Thyroid gland (tissue), 4 donors: ENCODE measurements at regions not wholly inside any gene's neighbourhood (a gene's known extent, or its start where the extent isn't known, plus 50 kb on each side); places are given as distances from the start of the nearest gene placed in this dataset.

Source experiments
- DNase-seq, 2 donors: peaks; one replicate each; pipeline ENCODE4 v3.0.0-alpha.2; 2019
- H3K27ac ChIP-seq, 3 donors: fragments of 200-600 bp; sonication (generic); 1 replicate in 2 of 3; 2 replicates in 1 of 3; pipeline ENCODE4 v1.5.1; 2016 to 2019; ENCODE audit warnings: mild to moderate bottlenecking in 1 of 3, moderate library complexity in 1 of 3
- H3K27me3 ChIP-seq: fragments of 200-600 bp; sonication (generic); one replicate; pipeline ENCODE4 v1.5.1; 2019
- H3K36me3 ChIP-seq, 2 donors: fragments of 200-600 bp; sonication (generic); one replicate each; pipeline ENCODE4 v1.5.1; 2016 to 2019
- H3K4me1 ChIP-seq, 2 donors: fragments of 200-600 bp; sonication (generic); one replicate each; pipeline ENCODE4 v1.5.1; 2017 to 2019
- H3K4me3 ChIP-seq, 3 donors: fragments of 200-600 bp; sonication (generic); replicated peaks in 1 of 3; 1 replicate in 2 of 3; 2 replicates in 1 of 3; pipeline ENCODE4 v1.5.1; 2016; ENCODE audit warnings: mild to moderate bottlenecking in 1 of 3
- H3K9me3 ChIP-seq: fragments of 200-600 bp; sonication (generic); one replicate; pipeline ENCODE4 v1.5.1; 2017
- CTCF ChIP-seq, 6 experiments: fragments of 200-600 bp in 3 of 6; fragments of 450-650 bp in 3 of 6; sonication (generic) in 3 of 6; IDR thresholded peaks; one replicate each; pipeline ENCODE4 v1.5.1; 2016 to 2019; ENCODE audit warnings: antibody characterized with exemption in 6 of 6, mild to moderate bottlenecking in 2 of 6, inconsistent platforms in 1 of 6, moderate library complexity in 1 of 6
- POLR2A ChIP-seq, 2 donors: fragments of 450-650 bp; IDR thresholded peaks; one replicate each; pipeline ENCODE4 v1.6.1; 2017; ENCODE audit warnings: antibody characterized with exemption in 2 of 2, mild to moderate bottlenecking in 2 of 2, moderate library complexity in 1 of 2
- WGBS, 2 donors: methylation state at CpG; one replicate each; pipeline ENCODE4 v1.1.5; 2017; 5-methylcytosine and 5-hydroxymethylcytosine counted together
- intact Hi-C: fragments of 100-400 bp; cut with DNase I; formaldehyde crosslinking; loops from one replicate; pipeline ENCODE4 v1.15.1; 2023

- Histone ChIP-seq H3K27ac (no peak overlapping the region), H3K27me3 (no peaks in the 10 kb centered on the region), H3K36me3 (no peaks in the 10 kb centered on the region), H3K9me3 (no peaks in the 10 kb centered on the region), H3K4me1 (no peaks in the 10 kb centered on the region), H3K4me3 (no peak overlapping the region)
- TF ChIP-seq POLR2A (IDR thresholded peaks at IDR 0.05) (no peak), CTCF (IDR thresholded peaks at IDR 0.05) (no peak)
- 39 to 45% methylated on average over 4 of the region's 4 CpGs for WGBS, 2 donors
- intact Hi-C loops: no loop called here
- DNase-seq: no peak
Measured at GRCh38 chr1:57551476-57551875, 127.6 kb upstream of the DAB1 start.

DNA sequence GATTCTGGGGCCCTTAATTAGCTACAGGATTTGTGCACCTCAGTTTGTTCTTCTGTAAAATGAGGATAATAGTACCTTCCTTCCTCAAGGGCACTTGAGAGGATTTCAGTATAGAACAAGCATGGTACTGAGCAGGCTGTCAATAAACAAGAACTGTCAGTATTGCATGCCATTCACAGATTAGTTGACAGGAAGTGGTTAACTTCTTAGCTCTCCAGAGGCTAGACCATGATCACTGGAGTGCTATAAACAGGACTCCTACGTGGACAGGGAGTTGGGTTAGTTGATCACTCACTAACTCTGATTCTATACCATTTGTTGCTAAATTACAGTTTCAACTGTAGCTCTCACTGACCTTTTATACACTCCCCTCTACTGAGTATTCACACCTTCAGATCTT lies 126.2 kb upstream of the DAB1 start:
- H3K27me3 ChIP-seq: no peaks in the 10 kb centered on the region
- DNase-seq: no peak
- intact Hi-C loops: no loop called here
- no peaks in the 10 kb centered on the region for H3K36me3 ChIP-seq
- H3K4me1 ChIP-seq: no peaks in the 10 kb centered on the region
- H3K4me3 ChIP-seq: no peak overlapping the region
- no peak overlapping the region for H3K27ac ChIP-seq
- TF ChIP-seq POLR2A (IDR thresholded peaks at IDR 0.05): no peak
- no peak for TF ChIP-seq CTCF (IDR thresholded peaks at IDR 0.05)
- WGBS, 2 donors: 19 to 52% methylated on average over 1 of the region's 1 CpG
- no peaks in the 10 kb centered on the region for H3K9me3 ChIP-seq

DNA sequence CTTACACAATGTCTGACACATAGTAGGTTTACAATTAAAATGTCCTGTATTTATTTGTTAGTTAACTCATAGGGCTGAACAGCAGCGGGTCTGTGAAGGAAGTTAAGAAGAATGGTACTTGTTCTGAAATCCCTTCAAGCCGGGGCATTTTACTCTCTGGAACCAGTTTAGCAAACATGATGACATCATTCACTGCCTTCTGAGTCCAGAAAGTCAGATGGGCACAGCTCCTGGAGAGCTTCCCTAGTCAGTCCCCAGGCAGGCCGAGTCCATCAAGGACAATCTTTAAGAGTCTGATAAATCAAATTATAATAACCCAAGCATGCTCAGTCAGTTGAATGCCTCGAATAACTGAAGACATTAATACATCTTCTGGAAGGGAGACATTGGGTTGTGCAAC lies 125.4 kb upstream of the DAB1 start:
- DNase-seq: no peak
- no peaks in the 10 kb centered on the region for H3K4me1 ChIP-seq
- WGBS, 2 donors: 73 to 75% methylated on average over 4 of the region's 4 CpGs

GRCh38 chr1:57546549-57547330 lies 122.9 kb upstream of the DAB1 start:
- WGBS, 2 donors: 77 to 79% methylated on average over 5 of the region's 5 CpGs
- TF ChIP-seq POLR2A (IDR thresholded peaks at IDR 0.05): no peak
- TF ChIP-seq CTCF (IDR thresholded peaks at IDR 0.05): no peak
- Histone ChIP-seq H3K36me3 (no peaks in the 10 kb centered on the region), H3K27ac (no peak overlapping the region), H3K9me3 (no peaks in the 10 kb centered on the region), H3K27me3 (no peaks in the 10 kb centered on the region), H3K4me3 (no peak overlapping the region), H3K4me1 (no peaks in the 10 kb centered on the region)
- intact Hi-C loops: no loop called here
- no peak for DNase-seq

More for the DNA sequence above, 125.4 kb upstream of the DAB1 start:
- Histone ChIP-seq H3K4me3 (no peak overlapping the region), H3K27me3 (no peaks in the 10 kb centered on the region), H3K36me3 (no peaks in the 10 kb centered on the region), H3K27ac (no peak overlapping the region), H3K9me3 (no peaks in the 10 kb centered on the region)
- TF ChIP-seq POLR2A (IDR thresholded peaks at IDR 0.05): no peak
- TF ChIP-seq CTCF (IDR thresholded peaks at IDR 0.05): no peak
- intact Hi-C loops: no loop called here

DNA sequence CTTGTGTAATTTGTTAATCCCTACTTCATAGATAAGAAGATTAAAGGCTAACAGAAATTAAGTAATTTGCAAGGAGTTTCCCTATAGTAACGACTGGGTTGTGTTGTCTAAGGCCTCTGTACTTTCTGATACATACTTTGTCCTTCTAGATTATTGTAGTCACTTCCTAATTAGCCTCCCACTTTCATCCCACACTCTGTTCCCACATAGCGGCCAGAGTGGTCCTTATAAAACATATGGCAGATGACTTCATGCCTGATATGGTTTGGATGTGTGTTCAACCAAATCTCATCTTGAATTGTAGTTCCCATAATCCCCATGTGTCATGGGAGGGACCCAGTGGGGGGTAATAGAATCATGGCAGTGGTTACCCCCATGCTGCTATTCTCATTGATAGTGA lies 120.5 kb upstream of the DAB1 start:
- TF ChIP-seq POLR2A (IDR thresholded peaks at IDR 0.05) (no peak), CTCF (IDR thresholded peaks at IDR 0.05) (no peak)
- H3K27ac ChIP-seq: no peak overlapping the region
- no peaks in the 10 kb centered on the region for H3K27me3 ChIP-seq
- 32 to 45% methylated on average over 2 of the region's 2 CpGs for WGBS, 2 donors
- H3K9me3 ChIP-seq: no peaks in the 10 kb centered on the region
- no peaks in the 10 kb centered on the region for H3K36me3 ChIP-seq
- H3K4me3 ChIP-seq: no peak overlapping the region
- H3K4me1 ChIP-seq: no peaks in the 10 kb centered on the region
- DNase-seq: no peak
- intact Hi-C loops: no loop called here
